Femur (tissue), 1 donor: ENCODE measurements at regions not wholly inside any gene's neighbourhood (a gene's known extent, or its start where the extent isn't known, plus 50 kb on each side); places are given as distances from the start of the nearest gene placed in this dataset.
"Not testable (repeated sequence)": the region's sequence is repeated elsewhere in the genome, so short reads cannot be mapped to it uniquely, and the experiment has no call there.

Experiments used
- DNase-seq: peaks from one replicate; pipeline ENCODE4 v3.0.0-alpha.2; 2017

DNA sequence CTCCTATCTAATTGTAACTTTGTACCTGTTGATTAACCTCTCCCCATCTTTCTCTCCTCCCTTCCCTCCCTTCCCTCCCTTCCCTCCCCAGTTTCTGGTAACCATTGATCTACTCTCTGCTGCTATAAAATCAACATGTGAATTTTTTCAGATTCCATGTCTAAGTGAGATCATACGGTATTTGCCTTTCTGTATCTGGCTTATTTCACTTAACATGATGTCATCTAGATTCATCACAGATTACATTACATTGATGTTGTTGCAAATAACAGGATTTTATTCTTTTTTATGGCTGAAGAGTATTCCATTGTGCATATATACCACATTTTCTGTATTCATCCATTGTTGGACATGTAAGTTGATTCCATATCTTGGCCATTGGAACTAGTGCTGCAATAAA is 68.0 kb upstream of the FBXO33 start:
- DNase-seq = no peak

DNA sequence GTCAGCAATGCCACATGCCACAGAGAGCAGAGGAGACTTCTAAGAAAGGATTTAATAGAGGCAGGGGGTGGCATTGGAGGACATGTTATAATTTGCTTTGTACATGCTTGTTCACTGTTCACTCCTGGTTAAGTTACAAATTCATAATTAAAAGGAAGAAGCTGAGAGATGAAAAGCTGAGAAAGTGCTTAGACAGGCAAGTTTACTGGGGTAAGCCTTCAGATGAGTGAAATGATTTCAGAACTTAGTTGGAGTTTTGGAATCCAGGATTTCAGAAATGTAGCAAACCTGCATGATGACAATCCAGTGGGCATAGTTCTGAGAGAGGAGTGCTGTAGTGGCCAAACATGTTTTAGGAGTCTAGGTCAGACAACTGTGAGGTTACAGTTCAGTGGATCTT is 67.3 kb upstream of the FBXO33 start:
- no peak for DNase-seq

DNA sequence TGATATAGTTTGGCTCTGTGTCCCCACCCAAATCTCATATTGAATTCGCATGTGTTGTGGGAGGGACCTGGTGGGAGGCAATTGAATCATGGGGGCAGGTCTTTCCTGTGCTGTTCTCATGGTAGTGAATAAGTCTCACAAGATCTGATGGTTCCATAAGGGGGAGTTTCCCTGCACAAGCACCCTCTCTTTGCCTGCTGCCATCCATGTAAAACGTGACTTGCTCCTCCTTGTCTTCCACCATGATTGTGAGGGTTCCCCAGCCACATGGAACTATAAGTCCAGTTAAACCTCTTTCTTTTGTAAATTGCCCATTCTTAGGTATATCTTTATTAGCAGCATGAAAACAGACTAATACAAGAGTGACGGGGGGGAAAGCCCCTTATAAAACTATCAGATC is 65.4 kb upstream of the FBXO33 start:
- not testable (repeated sequence) for DNase-seq

DNA sequence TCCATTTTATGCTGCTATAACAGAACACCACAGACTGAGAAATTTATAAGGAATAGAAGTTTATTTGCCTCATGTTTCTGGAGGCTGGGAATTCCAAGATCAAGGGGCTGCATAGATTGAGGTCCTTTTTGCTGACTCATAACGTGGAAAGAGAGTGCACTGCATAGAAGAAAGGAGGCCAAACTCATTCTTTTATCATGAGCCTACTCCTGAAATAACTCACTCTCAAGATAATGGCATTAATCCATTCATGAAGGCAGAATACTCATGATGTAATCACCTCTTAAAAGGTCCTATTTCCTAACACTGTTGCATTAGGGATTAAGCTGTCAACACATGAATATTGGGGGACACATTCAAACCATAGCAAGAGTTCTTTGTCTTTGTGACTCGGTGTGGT is 60.0 kb upstream of the FBXO33 start:
- no peak for DNase-seq

DNA sequence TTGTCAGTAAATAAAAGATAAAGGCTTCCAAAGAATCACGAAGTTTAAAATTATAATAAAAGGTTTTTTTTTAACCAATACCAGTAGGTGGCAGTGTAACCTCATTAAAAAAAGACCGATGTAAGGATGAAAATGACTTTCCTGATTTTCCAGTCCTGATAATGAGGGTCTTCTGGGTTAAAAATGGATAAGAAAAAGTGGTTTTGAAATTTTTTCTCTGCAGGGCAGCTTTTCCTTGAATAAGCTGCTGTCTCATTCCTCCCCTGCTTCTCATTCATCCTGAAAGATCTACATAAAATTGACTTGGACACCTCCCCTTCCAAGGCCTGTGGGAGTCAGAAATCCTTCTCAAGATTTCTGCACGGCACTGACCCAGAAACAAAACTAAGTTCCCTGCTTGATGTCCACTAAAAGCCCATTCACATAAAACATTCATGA is 58.9 kb upstream of the FBXO33 start:
- no peak for DNase-seq

DNA sequence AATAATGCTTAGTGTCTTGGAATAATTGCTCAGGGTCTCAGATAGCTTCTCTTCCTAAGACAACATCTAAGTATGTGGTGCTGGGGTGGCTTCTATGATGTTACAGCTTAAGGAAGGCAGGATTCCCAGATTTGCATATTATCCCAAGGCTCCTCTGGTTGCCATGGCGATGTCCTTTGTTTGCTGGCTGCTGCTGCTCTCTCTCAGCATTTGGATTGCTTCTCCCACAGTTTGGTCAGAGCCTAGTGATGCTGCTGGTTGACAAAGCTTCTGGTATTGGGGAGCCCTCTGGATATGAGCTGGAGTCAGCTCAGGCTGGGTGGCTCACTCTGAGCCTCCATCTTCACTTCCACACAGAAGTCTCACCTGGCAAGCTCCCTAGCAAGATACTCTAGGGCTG is 56.4 kb upstream of the FBXO33 start:
- peak; percentile 50 for DNase-seq

DNA sequence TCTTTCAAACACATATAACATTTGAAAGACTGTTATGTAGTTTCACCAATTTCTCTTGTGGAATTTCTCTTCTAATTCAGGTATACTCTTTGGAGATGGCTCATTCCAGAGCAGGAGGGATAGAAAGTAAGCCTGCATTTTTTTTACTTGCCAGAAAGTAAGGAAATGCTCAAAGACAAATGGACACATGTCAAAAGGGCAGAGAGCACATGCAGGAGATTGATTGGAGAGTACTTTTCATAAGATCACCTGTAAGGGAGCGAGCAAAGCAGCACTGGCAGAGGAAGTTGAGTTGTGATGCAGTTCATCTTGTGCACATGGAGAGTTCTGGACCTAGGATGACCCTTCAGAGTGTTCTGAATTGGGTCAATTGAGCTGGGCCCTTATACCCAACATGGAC is 51.4 kb upstream of the FBXO33 start:
- DNase-seq = no peak
